Progenitor cell of endocrine pancreas (in vitro differentiated cells): ENCODE measurements at regions not wholly inside any gene's neighbourhood (a gene's known extent, or its start where the extent isn't known, plus 50 kb on each side); places are given as distances from the start of the nearest gene placed in this dataset.

Source experiments
- DNase-seq: peaks from one replicate; pipeline ENCODE4 v3.0.0; 2021; ENCODE audit warnings: low spot score; ENCODE audit not compliant: unreplicated experiment
- H3K27ac Mint-ChIP-seq: 2 replicates; pipeline ENCODE4 v1.8.0; 2021; ENCODE audit warnings: mild to moderate bottlenecking, moderate library complexity, mixed read lengths
- H3K27me3 Mint-ChIP-seq: 2 replicates; pipeline ENCODE4 v1.8.0; 2021; ENCODE audit warnings: mixed read lengths
- H3K36me3 Mint-ChIP-seq: 2 replicates; pipeline ENCODE4 v1.8.0; 2022; ENCODE audit warnings: mixed read lengths; ENCODE audit not compliant: insufficient read depth
- H3K4me1 Mint-ChIP-seq: 2 replicates; pipeline ENCODE4 v1.8.0; 2021; ENCODE audit warnings: low read depth, mixed read lengths
- H3K4me3 Mint-ChIP-seq: 2 replicates; pipeline ENCODE4 v1.8.0; 2021; ENCODE audit warnings: low read depth, mild to moderate bottlenecking, moderate library complexity, mixed read lengths
- H3K9me3 Mint-ChIP-seq: 2 replicates; pipeline ENCODE4 v1.8.0; 2021; ENCODE audit warnings: low read depth, mixed read lengths
- CTCF ChIP-seq: fragments of 200-600 bp; sonication (generic); IDR thresholded peaks from one replicate; pipeline ENCODE4 v1.5.0; 2021; ENCODE audit warnings: antibody characterized with exemption, mild to moderate bottlenecking; ENCODE audit not compliant: unreplicated experiment

GRCh38 chr22:48429446-48430020 lies 1398.1 kb downstream of the BRD1 start:
- no peak overlapping the region for H3K4me3 Mint-ChIP-seq
- H3K27ac Mint-ChIP-seq = no peak overlapping the region
- TF ChIP-seq CTCF = no peak
- H3K27me3 Mint-ChIP-seq = peaks cover 76% of the 10 kb centered on the region
- H3K4me1 Mint-ChIP-seq = peaks cover 8% of the 10 kb centered on the region
- no peaks in the 10 kb centered on the region for H3K36me3 Mint-ChIP-seq
- H3K9me3 Mint-ChIP-seq = no peaks in the 10 kb centered on the region
- DNase-seq = no peak

GRCh38 chr22:48428631-48429371 lies 1398.9 kb downstream of the BRD1 start:
- no peak for TF ChIP-seq CTCF
- Mint-ChIP-seq H3K27me3 (peaks cover 76% of the 10 kb centered on the region), H3K27ac (peak overlapping the region; percentile 15), H3K9me3 (no peaks in the 10 kb centered on the region), H3K36me3 (no peaks in the 10 kb centered on the region), H3K4me1 (peaks cover 8% of the 10 kb centered on the region), H3K4me3 (no peak overlapping the region)
- no peak for DNase-seq

- H3K36me3 Mint-ChIP-seq = no peaks in the 10 kb centered on the region
- H3K27me3 Mint-ChIP-seq = peaks cover 76% of the 10 kb centered on the region
- no peak overlapping the region for H3K27ac Mint-ChIP-seq
- H3K4me3 Mint-ChIP-seq = no peak overlapping the region
- DNase-seq = no peak
- no peak for TF ChIP-seq CTCF
- peaks cover 8% of the 10 kb centered on the region for H3K4me1 Mint-ChIP-seq
- no peaks in the 10 kb centered on the region for H3K9me3 Mint-ChIP-seq
These were observed 1399.9 kb downstream of the BRD1 start for GRCh38 chr22:48427731-48428211.

GRCh38 chr22:48426466-48427380 lies 1401.0 kb downstream of the BRD1 start:
- no peaks in the 10 kb centered on the region for H3K36me3 Mint-ChIP-seq
- H3K4me1 Mint-ChIP-seq = peaks cover 8% of the 10 kb centered on the region
- TF ChIP-seq CTCF = no peak
- H3K27ac Mint-ChIP-seq = no peak overlapping the region
- H3K27me3 Mint-ChIP-seq = peaks cover 75% of the 10 kb centered on the region
- no peak overlapping the region for H3K4me3 Mint-ChIP-seq
- no peaks in the 10 kb centered on the region for H3K9me3 Mint-ChIP-seq
- DNase-seq = no peak

- H3K27ac Mint-ChIP-seq = no peak overlapping the region
- peaks cover 8% of the 10 kb centered on the region for H3K4me1 Mint-ChIP-seq
- DNase-seq = no peak
- no peaks in the 10 kb centered on the region for H3K36me3 Mint-ChIP-seq
- peaks cover 75% of the 10 kb centered on the region for H3K27me3 Mint-ChIP-seq
- no peak overlapping the region for H3K4me3 Mint-ChIP-seq
- H3K9me3 Mint-ChIP-seq = no peaks in the 10 kb centered on the region
- TF ChIP-seq CTCF = no peak
These were observed 1402.0 kb downstream of the BRD1 start for GRCh38 chr22:48425641-48426040.
